ENCODE measurements at regions not wholly inside any gene's neighbourhood (a gene's known extent, or its start where the extent isn't known, plus 50 kb on each side); places are given as distances from the start of the nearest gene placed in this dataset.
"Not testable (repeated sequence)": the region's sequence is repeated elsewhere in the genome, so short reads cannot be mapped to it uniquely, and the experiment has no call there.

DNA sequence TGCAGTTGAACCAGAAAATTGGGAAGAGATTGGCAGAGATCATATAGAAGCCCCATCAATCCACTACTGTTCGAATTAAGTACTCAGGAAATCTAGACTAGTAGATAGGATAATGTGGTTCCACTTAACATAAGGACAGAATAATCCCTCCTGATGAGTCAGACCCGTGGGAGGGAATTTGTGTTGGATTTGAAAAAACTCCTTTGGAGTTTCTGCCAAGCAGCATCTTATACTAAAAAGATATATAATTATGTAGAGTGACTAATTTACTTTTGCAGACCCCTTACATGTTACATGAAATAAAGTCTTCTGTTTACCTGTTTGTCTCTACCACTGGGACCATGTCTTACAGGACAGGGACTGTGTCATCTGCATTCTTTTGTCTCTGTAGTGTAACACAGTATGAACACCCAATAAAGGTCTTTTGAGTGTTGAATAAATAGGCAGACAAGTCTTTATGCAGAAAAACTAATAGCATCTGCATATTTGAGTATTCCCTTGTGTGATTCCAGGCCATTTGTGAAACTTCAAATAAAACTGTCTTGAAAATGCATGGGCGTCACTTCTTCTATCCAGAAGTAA is 122.6 kb upstream of the DNAJC10 start:
- in situ Hi-C loops (cut with HindIII; ENCODE audit: low sequenced_read_pairs): no loop called here

DNA sequence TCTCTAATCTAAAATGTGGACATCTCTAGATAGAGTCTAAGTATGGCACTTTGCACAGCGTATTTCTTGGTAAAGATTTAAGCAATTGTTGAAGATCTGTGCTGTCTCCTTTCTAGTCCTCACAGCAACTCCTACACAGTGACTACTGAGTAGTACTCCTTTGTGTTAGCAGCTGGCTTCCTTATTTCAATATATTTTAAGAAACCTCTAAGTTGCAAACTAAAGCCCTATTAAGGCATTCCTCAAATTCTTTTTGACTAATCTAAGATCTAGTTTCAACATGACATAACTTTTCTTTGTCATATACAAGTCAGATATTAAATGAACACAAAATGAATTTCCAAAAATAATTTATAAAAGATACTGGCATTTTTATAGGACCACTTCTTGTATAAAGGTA is 121.8 kb upstream of the DNAJC10 start:
- in situ Hi-C loops (cut with HindIII; ENCODE audit: low sequenced_read_pairs): no loop called here

DNA sequence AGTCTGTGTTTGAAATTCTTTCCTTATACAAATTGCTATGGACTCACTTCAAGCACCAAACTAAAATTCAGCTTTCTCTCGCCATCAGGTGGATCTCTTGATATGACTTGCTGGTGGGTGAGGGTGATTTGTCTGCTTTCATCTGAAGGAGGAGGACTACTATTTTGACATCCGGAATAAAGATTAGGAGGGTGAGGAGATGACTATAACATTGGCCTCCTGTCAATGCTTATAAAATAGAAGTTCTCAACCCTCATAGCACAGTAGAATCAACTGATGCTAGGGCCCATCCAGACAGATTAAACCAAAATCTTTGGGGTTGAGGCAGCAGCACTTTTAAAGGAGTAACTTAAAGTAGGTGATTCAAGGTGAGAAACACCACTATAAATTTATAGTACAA is 120.4 kb upstream of the DNAJC10 start:
- in situ Hi-C loops (cut with HindIII; ENCODE audit: low sequenced_read_pairs): no loop called here

DNA sequence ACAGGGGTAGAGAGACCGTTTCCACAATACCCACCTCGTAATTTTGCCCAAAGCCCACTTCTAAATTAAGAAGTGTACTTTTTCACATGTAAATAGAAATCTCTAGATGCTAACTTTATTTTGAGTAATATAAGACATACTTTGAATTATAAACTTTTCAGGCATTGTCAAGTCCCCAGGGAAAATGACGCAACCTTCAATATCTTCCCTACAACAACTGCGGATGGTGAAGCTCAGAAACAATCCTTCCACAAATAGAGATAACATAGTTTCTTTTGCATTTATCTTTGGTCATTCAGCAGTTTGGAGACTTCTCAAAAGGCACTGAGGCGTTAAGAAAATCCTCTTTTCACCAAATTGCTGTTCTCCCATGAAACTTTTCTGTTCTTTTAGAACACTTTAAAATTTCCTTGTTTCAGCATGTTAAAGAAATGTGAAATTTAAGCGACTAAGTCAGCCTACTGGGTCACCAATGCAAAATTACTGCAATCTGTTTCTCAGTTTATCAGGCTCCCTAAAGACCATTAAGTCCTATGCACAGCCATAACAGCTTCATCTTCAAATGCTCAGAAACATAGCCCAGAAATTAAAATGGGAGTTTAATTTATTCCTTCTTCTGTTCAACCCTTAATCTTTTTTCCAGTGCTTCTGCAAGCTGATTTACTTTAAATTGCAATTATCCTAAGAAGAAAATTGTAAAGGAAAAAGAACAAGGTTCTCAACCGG is 118.3 kb upstream of the DNAJC10 start:
- in situ Hi-C loops (cut with HindIII; ENCODE audit: low sequenced_read_pairs): no loop called here

DNA sequence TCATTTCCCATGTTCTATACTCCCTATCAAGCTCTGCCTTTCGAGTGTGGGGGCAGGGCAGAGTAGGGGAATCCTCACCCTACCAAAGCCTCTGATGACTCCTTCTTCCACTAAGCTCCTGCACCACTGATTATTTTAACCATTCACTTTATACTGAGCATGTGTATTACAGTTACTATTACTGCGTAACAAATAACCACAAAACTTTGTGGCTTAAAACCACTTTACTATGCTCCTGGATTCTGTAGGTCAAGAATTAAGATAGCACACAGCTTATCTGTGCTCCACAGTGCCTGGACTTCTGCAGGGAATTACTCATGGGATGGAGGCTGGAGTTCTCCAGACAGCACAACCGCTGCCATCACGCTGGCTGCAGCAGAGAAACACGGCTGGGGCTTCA is 117.4 kb upstream of the DNAJC10 start:
- in situ Hi-C loops (cut with HindIII; ENCODE audit: low sequenced_read_pairs): no loop called here

DNA sequence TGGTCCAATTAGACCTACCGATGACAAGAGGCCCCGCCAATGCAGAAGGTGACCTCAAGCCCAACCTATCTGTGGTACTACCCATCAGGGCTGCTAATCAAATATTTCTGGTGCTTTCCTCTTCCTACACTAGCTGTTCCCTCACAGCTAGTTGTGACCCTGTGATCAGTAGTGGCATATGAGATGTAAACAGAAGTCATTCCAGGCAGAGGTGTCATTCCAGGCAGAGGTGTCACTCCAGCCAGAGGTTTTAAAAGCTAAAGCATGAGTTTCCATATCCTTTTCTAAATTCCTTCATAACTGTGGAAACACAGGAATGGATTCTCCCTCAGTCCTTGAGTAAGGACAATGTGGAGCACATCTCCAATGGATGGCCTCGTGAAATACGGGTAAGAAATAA is 110.9 kb upstream of the DNAJC10 start:
- in situ Hi-C loops (cut with HindIII; ENCODE audit: low sequenced_read_pairs): no loop called here

DNA sequence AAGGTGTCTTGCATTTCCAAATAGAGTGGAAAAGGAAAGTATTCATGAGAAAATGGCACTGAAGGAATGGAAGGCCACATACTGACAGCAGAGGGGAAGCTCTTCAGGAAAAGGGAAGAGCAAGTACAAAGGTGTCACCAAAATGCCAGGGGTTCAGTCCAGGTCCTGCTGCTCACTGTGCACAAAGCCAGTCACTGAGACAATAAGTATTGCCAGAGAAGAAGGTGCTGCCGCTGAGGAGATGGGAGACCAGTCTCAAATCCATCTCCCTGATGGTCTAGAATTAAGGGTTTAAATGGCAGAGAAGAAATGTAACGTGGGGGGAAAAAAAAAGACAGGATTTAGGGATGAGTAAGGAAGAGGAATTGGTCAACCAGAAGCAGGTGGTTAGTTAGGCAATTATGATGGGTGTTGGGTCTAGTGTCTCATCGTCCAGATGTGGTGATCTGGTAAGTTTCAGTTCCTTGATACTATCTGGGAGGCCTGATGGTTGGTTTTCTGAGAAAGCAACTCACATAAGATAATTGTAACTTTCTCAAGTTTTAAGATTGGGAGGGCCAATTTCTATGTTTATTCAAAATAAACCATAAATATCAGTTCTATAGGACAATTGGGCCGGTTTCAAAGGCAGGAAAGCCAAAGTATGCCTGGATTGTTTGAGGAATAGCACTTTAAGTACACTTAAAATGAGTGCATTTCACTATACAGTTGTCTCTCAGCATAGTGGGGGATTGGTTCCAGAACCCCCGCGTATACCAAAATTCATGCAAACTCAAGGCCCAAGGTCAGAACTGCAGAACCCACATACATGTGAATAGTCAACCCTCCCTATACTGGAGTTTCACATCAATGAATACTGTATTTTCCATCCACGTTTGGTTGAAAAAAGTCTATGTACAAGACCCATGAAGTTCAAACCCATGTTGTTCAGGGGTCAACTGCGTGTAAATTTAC is 109.1 kb upstream of the DNAJC10 start:
- in situ Hi-C loops (cut with HindIII; ENCODE audit: low sequenced_read_pairs): no loop called here

DNA sequence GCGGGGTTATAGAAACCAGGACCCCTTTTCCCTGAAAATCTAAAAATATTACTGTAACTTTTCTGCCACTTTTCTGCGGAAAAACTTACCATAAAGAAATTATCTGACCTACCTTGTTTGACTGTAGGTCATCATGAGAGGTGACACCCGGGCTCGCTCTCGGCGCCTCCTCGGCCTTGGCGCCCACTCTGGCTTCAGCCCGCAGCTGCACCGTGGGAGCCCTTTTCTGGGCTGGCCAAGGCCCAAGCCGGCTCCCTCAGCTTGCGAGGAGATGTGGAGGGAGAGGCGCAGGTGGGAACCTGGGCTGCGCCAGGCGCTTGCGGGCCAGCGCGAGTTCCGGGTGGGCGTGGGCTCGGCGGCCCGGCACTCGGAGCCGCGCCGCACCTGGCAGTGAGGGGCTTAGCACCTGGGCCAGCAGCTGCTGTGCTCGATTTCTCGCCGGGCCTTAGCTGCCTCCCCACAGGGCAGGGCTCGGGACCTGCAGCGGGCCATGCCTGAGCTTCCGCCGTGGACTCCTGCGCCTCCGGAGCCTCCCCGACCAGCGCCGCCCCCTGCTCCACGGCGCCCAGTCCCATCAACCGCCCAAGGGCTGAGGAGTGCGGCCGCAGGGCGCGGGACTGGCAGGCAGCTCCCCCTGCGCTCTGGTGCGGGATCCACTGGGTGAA is 107.7 kb upstream of the DNAJC10 start:
- in situ Hi-C loops (cut with HindIII; ENCODE audit: low sequenced_read_pairs): no loop called here

DNA sequence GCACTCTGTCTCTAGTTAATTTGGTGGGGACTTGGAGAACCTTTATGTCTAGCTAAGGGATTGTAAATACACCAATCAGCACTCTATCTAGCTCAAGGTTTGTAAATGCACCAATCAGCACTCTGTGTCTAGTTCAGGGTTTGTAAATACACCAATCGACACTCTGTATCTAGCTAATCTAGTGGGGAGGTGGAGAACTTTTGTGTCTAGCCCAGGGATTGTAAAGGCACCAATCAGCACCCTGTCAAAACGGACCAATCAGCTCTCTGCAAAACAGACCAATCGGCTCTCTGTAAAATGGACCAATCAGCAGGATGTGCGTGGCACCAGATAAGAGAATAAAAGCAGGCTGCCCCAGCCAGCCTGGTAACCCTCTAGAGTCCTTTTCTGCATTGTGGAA is 107.1 kb upstream of the DNAJC10 start:
- in situ Hi-C loops (cut with HindIII; ENCODE audit: low sequenced_read_pairs): not testable (repeated sequence)

DNA sequence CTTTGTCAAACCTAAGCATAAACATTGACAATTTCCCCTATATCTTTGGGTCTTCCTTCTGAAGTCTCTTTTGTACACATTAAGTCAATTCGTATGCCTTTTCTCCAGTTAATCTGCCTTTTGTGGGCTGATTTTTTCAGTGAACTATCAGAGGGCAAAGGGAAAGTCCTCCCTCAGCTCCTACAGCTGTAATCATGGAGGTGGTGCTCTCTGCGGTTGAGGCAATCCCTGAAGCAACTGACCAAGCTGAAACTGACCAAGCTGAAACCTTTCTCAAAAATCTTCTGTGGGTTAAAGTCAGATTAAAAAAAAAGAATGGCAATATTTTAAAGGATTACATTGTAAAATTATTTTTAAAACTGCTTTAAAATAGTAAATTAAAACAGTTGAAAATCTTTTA is 105.8 kb upstream of the DNAJC10 start:
- in situ Hi-C loops (cut with HindIII; ENCODE audit: low sequenced_read_pairs): no loop called here

DNA sequence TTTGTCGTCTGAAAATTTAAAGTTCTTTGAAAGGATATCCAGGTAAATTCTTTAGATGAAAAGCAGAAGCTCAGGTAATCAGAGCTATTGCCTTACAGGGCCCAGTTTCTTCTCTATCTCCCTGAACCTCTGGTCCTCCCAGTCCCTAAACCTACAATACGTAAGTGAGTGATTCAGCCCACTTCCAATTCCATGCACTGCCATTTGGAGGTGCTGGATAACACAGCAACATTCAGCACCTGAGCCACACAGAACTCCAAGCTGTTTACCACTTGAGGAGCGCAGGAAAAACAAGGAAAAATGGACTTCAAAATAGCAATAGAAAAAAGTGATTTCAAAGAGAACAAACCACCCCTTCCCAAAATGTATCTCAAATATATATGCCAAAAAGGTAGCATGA is 105.0 kb upstream of the DNAJC10 start:
- in situ Hi-C loops (cut with HindIII; ENCODE audit: low sequenced_read_pairs): no loop called here

DNA sequence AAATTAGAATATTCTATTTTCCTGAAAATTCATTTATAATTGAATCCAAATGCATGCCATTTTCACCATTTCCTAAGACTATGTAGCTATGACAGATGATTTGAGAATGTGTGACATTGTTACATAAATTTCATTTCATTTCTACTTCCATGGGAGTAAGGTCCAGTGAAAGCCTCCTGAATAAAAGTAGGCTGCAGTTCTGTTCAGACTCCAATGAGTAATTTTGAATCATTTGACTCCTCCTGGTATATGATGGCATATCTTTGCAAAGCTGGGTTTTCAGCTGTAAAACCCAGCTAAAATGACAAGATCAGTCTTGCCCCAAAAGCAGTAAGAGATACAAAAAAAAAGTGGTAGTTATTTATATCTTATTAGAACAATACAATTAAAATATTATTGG is 101.0 kb upstream of the DNAJC10 start:
- in situ Hi-C loops (cut with HindIII; ENCODE audit: low sequenced_read_pairs): no loop called here

DNA sequence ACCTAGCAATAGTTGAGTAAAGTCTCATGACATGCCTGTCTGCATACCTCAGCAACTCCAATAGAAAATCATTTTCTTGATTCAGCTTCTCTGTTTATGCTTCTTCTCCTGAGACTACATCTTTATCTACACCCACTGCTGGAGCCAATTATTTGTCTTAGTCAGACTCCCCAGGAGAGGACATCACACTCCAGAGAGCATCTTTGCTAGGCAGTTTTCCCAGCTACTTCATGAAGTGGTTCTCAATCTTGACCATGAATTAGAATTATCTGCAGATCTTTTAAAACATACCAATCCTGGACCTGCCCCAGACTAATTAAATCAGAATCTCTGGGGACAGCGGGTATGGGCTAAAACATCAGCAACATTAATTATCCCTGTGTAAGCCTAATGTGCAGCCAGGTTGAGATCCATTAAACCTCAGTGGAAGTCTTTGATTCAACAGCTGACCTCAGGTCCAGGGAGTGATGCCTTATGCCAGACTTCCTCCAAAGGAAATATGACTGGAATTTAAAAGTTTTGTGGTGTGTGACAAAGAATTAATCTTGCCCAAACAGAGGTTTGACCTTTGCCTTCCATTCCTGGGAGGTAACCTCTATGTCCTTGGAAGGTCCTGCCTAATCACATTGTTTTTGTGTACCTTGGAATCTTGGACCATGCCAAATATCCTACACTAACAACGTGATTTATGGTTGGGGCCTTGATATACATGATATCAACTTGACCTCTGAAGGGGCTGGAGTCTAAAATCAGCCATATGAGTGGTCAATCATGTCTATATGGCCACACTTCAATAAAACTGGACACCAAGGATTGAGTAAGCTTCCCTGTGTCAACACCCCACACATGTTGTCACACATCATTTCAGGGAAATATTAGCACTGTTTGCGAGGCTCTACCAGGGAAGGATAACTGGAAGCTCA is 99.3 kb upstream of the DNAJC10 start:
- in situ Hi-C loops (cut with HindIII; ENCODE audit: low sequenced_read_pairs): no loop called here

DNA sequence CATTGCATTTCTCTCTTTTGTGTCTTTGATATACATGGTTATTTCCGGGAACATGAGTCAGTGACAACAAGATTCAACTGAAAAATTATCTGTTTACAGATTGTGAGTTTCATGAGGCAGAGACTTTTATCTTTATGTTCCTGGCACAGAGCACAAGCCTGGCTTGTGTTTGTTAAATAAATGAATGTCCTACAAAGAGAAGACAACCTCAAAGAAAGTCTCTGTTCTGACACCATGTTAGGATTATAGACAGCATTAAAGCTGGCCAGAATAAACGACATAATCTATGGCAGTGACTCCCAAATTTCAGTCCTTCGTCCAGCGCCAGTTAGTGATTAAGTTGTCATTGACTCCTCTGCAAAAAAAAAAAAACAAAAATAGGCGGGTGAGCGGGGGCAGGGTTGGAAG is 97.4 kb upstream of the DNAJC10 start:
- in situ Hi-C loops (cut with HindIII; ENCODE audit: low sequenced_read_pairs): no loop called here

DNA sequence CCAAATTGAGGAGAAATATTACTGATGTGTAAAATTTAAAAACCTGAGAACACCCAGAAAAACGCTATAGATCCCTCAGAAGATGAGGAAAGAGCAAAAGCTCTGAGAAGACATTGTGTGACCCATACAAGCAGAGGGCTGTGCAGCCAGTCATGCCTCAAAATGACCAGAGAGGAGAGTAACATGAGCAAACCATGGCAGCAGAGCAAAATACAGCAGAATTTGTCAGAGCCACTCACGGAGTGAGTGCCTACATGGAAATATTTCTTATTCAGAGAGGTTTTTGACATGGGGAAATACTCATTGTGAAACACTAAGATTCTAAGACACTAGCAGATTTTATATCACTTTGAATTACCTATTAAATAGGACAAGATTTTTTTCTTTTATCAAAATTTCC is 96.8 kb upstream of the DNAJC10 start:
- in situ Hi-C loops (cut with HindIII; ENCODE audit: low sequenced_read_pairs): no loop called here

DNA sequence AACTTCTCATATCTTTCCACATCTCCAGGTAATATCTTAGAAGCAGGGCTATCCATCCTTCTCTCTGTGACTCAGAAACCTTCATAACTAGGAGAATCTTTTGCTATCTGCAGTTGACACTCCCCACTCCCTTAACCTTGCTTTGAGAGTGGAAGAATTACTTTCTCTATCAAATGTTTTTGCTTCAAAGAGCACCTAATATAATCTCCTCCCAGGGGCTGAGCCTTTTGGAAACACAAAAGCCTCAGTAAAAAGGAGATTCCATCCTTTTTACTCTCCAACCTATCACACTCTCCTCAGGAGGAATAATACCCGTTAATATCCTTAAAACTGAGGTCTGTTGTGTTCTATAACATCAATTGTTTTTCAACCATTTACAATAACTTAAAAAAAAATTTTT is 94.9 kb upstream of the DNAJC10 start:
- in situ Hi-C loops (cut with HindIII; ENCODE audit: low sequenced_read_pairs): no loop called here

DNA sequence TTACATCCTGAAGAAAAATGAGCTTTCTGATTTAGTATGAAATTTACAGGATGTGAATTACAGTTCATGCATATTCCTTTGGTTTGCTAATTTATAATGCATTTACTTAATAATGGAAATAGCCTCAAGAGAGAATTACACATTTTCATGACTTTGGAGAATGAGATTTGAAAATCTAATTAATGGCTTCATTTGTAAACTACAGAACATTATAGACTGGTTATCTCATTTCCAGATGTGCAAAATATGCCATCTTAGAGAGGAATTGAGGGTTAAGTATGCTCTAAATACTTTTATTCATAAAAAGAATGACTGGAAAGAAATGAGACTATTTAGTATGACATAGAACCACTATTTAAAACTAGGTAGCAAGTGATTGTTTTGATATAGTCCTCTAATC is 94.2 kb upstream of the DNAJC10 start:
- in situ Hi-C loops (cut with HindIII; ENCODE audit: low sequenced_read_pairs): no loop called here

DNA sequence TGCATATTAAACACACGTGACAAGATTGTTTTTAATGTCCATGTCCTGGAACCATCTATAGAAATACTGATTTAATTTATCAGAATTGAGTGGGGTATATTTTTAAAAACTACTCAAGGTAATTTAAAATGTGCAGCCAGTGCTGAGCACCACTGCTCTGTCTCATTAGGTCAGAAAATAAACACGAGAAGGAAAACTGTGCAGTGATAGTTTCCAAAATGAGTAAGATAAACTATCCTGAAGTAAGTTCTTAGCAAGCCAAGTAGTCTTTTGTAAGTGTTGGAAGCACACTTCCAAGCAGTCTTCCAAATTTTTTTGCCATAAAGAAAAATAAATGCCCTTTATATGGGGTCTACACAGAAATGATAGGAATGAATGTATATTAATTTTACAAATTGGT is 93.8 kb upstream of the DNAJC10 start:
- in situ Hi-C loops (cut with HindIII; ENCODE audit: low sequenced_read_pairs): no loop called here

DNA sequence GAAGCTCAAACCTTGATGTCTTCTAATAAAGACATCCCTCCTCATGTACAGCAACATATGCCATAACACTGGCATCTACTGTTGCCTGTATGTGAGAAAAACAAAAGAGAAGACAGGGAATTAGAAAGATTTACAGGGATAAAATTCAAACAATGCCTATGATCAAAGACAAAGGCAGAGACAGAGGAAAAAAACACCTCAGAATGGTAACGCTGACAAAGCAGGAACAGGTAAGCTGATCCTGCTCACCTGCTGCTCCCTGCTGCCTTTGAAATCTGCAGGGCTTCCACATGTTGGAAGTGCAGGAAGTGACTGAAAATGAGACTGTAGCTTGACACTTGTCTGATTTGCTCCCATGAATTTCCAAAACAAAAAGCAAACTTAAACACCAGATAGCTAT is 90.2 kb upstream of the DNAJC10 start:
- in situ Hi-C loops (cut with HindIII; ENCODE audit: low sequenced_read_pairs): no loop called here

DNA sequence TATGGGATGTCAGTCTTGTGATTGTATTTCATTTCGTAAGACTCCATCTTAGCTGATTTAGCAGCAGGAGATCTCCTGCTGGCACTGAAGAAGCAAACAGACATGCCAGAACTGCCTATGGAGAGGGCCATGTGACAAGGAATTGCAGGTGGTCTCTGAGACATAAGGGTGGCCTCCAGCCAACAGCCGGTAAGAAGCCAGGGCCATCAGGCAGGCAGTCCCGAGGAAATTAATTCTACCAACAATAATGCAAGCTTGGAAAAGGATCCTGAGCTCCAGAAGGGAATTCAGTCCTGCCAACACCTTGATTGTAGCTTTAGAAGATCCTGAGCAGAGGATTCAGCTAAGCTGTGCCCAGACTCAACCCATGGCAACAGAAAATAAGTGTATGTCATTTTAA is 87.1 kb upstream of the DNAJC10 start:
- in situ Hi-C loops (cut with HindIII; ENCODE audit: low sequenced_read_pairs): no loop called here

All from endothelial cell of hepatic sinusoid (primary cell).